ENCODE measurements at regions not wholly inside any gene's neighbourhood (a gene's known extent, or its start where the extent isn't known, plus 50 kb on each side); places are given as distances from the start of the nearest gene placed in this dataset.

DNA sequence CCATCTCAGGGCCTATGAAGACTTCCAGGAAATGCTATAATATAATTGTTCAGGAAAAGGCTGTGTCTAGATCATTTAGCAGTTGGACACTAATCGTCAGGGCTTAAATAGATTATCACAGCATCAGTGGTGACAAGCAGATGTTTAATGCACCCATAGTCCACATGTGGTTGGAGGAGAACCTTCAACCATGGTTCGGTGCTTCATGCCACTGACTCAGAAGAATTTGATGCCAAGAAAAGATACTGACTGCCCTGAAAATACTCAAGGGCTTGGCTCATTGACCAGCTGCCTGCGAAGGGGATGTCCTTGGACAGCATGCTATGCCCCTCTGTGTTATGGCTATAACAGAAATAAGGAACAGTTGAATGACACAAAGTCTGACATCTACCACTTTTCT lies 175.7 kb downstream of the HHIPL2 start:
- TF ChIP-seq ZNF121 (tag by site-specific recombination; IDR thresholded peaks at IDR 0.05) (no peak), ZNF311 (tag by site-specific recombination; IDR thresholded peaks at IDR 0.05; ENCODE audit: borderline replicate concordance) (no peak), ZNF354C (tag by site-specific recombination; IDR thresholded peaks at IDR 0.05; ENCODE audit: borderline replicate concordance, low read depth) (no peak)

Data from HEK293 (cell line).